ENCODE measurements at regions not wholly inside any gene's neighbourhood (a gene's known extent, or its start where the extent isn't known, plus 50 kb on each side); places are given as distances from the start of the nearest gene placed in this dataset.

- TF ChIP-seq, protein P1, sequence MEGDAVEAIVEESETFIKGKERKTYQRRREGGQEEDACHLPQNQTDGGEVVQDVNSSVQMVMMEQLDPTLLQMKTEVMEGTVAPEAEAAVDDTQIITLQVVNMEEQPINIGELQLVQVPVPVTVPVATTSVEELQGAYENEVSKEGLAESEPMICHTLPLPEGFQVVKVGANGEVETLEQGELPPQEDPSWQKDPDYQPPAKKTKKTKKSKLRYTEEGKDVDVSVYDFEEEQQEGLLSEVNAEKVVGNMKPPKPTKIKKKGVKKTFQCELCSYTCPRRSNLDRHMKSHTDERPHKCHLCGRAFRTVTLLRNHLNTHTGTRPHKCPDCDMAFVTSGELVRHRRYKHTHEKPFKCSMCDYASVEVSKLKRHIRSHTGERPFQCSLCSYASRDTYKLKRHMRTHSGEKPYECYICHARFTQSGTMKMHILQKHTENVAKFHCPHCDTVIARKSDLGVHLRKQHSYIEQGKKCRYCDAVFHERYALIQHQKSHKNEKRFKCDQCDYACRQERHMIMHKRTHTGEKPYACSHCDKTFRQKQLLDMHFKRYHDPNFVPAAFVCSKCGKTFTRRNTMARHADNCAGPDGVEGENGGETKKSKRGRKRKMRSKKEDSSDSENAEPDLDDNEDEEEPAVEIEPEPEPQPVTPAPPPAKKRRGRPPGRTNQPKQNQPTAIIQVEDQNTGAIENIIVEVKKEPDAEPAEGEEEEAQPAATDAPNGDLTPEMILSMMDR (IDR thresholded peaks at IDR 0.05): no peak
- TF ChIP-seq POLR2A (IDR thresholded peaks at IDR 0.05): no peak
Measured at GRCh38 chr5:40033411-40033810, 608.6 kb upstream of the DAB2 start.

All from heart left ventricle (tissue), 13 donors.